Lower lobe of right lung (tissue), 2 donors: ENCODE measurements at regions not wholly inside any gene's neighbourhood (a gene's known extent, or its start where the extent isn't known, plus 50 kb on each side); places are given as distances from the start of the nearest gene placed in this dataset.

ENCODE experiments used
- ATAC-seq, 2 donors: fragments of 200-7000 bp; cut with Tn5 transposase; one replicate each; pipeline ENCODE4 v1.9.1; 2020 to 2022; ENCODE audit warnings: mild to moderate bottlenecking in 2 of 2, moderate library complexity in 2 of 2
- DNase-seq: peaks from one replicate; pipeline ENCODE4 v3.0.0-alpha.2; 2020
- H3K27ac ChIP-seq: fragments of 200-600 bp; one replicate; pipeline ENCODE4 v1.8.0; 2022
- H3K27me3 ChIP-seq: fragments of 200-600 bp; one replicate; pipeline ENCODE4 v1.8.0; 2022; ENCODE audit warnings: low read depth
- H3K36me3 ChIP-seq: fragments of 200-600 bp; one replicate; pipeline ENCODE4 v1.8.0; 2022; ENCODE audit warnings: mild to moderate bottlenecking
- H3K4me1 ChIP-seq: fragments of 200-600 bp; one replicate; pipeline ENCODE4 v1.8.0; 2022
- H3K4me3 ChIP-seq: fragments of 200-600 bp; one replicate; pipeline ENCODE4 v1.8.0; 2022; ENCODE audit warnings: mild to moderate bottlenecking
- H3K9me3 ChIP-seq: fragments of 200-600 bp; one replicate; pipeline ENCODE4 v1.8.0; 2022
- CTCF ChIP-seq: fragments of 200-600 bp; IDR thresholded peaks from one replicate; pipeline ENCODE4 v1.8.0; 2022; ENCODE audit warnings: antibody characterized with exemption, mild to moderate bottlenecking
- intact Hi-C: fragments of 100-400 bp; cut with DNase I; formaldehyde crosslinking; loops from one replicate; pipeline ENCODE4 v1.11.0; 2022
- donor health status: DM: no; HTN: yes; CAD: no; lungs with severe emphysema.

DNA sequence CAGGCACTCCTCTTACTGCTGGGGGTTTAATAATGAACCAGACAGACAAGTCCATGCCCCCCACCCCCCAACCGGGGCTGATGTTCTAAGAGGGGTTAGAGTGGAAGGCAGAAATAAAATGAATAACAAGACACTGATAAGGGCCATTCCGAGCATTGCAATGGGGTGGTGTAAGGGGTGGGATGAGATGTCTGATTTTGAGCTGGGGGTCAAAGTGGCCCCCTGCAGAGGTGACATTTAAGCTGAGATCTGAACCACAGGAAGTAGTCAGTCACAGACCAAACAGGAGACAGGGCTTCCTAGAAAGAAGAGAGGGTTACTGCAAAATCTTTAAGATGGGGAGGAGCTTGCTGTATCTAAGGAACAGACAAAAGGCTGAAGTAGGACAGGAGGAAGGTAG, 180.6 kb upstream of the SH3BP4 start:
- no peak for TF ChIP-seq CTCF
- H3K36me3 ChIP-seq, result no peaks in the 10 kb centered on the region
- intact Hi-C loops, result no loop called here
- no peaks in the 10 kb centered on the region for H3K9me3 ChIP-seq
- peaks cover 3% of the 10 kb centered on the region for H3K27me3 ChIP-seq
- no peak overlapping the region for H3K27ac ChIP-seq
- H3K4me1 ChIP-seq, result peaks cover 7% of the 10 kb centered on the region
- no peak overlapping the region for H3K4me3 ChIP-seq
- ATAC-seq (no peak), DNase-seq (no peak)

- Histone ChIP-seq H3K9me3 (no peaks in the 10 kb centered on the region), H3K27ac (no peak overlapping the region), H3K27me3 (peaks cover 3% of the 10 kb centered on the region), H3K36me3 (no peaks in the 10 kb centered on the region), H3K4me1 (peaks cover 7% of the 10 kb centered on the region), H3K4me3 (no peak overlapping the region)
- DNase-seq (no peak), ATAC-seq (no peak)
- intact Hi-C loops, result no loop called here
- TF ChIP-seq CTCF, result no peak
Measured at GRCh38 chr2:234770715-234771141, 181.1 kb upstream of the SH3BP4 start.

GRCh38 chr2:234770031-234770506, 181.7 kb upstream of the SH3BP4 start:
- peaks cover 7% of the 10 kb centered on the region for H3K4me1 ChIP-seq
- H3K27ac ChIP-seq, result no peak overlapping the region
- no peak for TF ChIP-seq CTCF
- peaks cover 3% of the 10 kb centered on the region for H3K27me3 ChIP-seq
- no peak overlapping the region for H3K4me3 ChIP-seq
- no peak for DNase-seq
- no peaks in the 10 kb centered on the region for H3K9me3 ChIP-seq
- peak; percentile 25 to 56 for ATAC-seq
- no peaks in the 10 kb centered on the region for H3K36me3 ChIP-seq
- intact Hi-C loops, result no loop called here

GRCh38 chr2:234768608-234769196, 183.1 kb upstream of the SH3BP4 start:
- no peak for ATAC-seq
- no peak for TF ChIP-seq CTCF
- no peak for DNase-seq
- Histone ChIP-seq H3K4me3 (no peak overlapping the region), H3K4me1 (peaks cover 7% of the 10 kb centered on the region), H3K36me3 (no peaks in the 10 kb centered on the region), H3K9me3 (no peaks in the 10 kb centered on the region), H3K27me3 (peaks cover 3% of the 10 kb centered on the region), H3K27ac (no peak overlapping the region)
- intact Hi-C loops, result no loop called here

DNA sequence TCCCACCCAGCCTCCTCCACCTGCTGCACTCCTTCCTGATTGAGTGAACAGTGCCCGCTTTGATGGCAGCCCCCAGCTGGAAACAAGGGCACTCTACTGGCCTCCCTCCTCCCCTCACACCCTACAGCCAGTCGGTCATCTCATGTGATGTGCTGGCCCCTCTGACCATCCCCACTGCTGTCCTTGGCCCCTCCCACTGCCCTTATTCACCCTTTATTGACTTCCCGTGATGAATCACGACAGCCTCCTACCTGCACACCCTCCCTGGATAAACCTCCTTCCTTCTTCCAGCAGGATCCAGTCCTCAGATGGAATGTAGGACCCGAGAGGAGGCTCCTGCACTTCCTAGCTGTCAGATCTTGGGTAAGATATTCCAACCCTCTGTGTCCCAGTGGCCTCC, 186.5 kb upstream of the SH3BP4 start:
- ATAC-seq (no peak), DNase-seq (no peak)
- TF ChIP-seq CTCF, result no peak
- intact Hi-C loops, result no loop called here
- H3K36me3 ChIP-seq, result no peaks in the 10 kb centered on the region
- H3K9me3 ChIP-seq, result no peaks in the 10 kb centered on the region
- H3K27me3 ChIP-seq, result peaks cover 3% of the 10 kb centered on the region
- H3K4me1 ChIP-seq, result no peaks in the 10 kb centered on the region
- H3K4me3 ChIP-seq, result no peak overlapping the region
- H3K27ac ChIP-seq, result no peak overlapping the region

DNA sequence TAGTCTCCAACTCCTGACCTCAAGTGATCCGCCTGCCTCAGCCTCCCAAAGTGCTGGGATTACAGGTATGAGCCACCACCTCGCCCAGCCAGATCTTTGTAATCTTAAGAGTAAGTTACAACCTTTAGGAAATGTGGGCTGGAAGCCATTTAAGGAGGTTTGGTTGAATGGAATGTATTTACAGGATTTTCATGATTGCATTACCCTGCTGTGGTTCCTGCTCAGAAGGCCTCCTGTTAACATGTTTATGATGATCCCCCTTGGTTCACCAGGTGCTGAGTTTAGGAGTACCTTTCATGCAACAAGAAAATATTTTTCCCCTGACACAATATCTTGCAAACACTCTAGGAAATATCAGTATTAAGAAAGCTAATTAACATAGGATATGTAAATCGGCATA, 187.4 kb upstream of the SH3BP4 start:
- no peak for DNase-seq
- Histone ChIP-seq H3K9me3 (no peaks in the 10 kb centered on the region), H3K27me3 (peaks cover 3% of the 10 kb centered on the region), H3K36me3 (no peaks in the 10 kb centered on the region), H3K4me1 (no peaks in the 10 kb centered on the region), H3K27ac (no peak overlapping the region), H3K4me3 (no peak overlapping the region)
- TF ChIP-seq CTCF, result no peak
- intact Hi-C loops, result no loop called here
- ATAC-seq, result no peak
